ENCODE measurements at regions not wholly inside any gene's neighbourhood (a gene's known extent, or its start where the extent isn't known, plus 50 kb on each side); places are given as distances from the start of the nearest gene placed in this dataset.
"Not testable (repeated sequence)": the region's sequence is repeated elsewhere in the genome, so short reads cannot be mapped to it uniquely, and the experiment has no call there.

GRCh38 chr13:22777207-22777606, 403.6 kb upstream of the SGCG start:
- no peak for DNase-seq

- no peak for DNase-seq
Measured at GRCh38 chr13:22789027-22789593, 391.7 kb upstream of the SGCG start.

- no peak for DNase-seq
Measured at GRCh38 chr13:22789916-22790315, 390.9 kb upstream of the SGCG start.

- peak; percentile 23 for DNase-seq
Measured at GRCh38 chr13:22793598-22794134, 387.1 kb upstream of the SGCG start.

GRCh38 chr13:22800526-22801401, 380.0 kb upstream of the SGCG start:
- no peak for DNase-seq

GRCh38 chr13:22801402-22802003, 379.3 kb upstream of the SGCG start:
- DNase-seq: peak; percentile 6

- DNase-seq: no peak
Measured at GRCh38 chr13:22812793-22813192, 368.0 kb upstream of the SGCG start.

- DNase-seq: not testable (repeated sequence)
Measured at GRCh38 chr13:22813531-22814377, 367.0 kb upstream of the SGCG start.

GRCh38 chr13:22814433-22814832, 366.3 kb upstream of the SGCG start:
- DNase-seq: not testable (repeated sequence)

- DNase-seq: no peak
Measured at GRCh38 chr13:22821589-22821988, 359.2 kb upstream of the SGCG start.

GRCh38 chr13:22825186-22825585, 355.6 kb upstream of the SGCG start:
- no peak for DNase-seq

- peak; percentile 36 for DNase-seq
Measured at GRCh38 chr13:22828081-22828480, 352.7 kb upstream of the SGCG start.

GRCh38 chr13:22836475-22836874, 344.3 kb upstream of the SGCG start:
- DNase-seq: no peak

GRCh38 chr13:22837980-22838647, 342.7 kb upstream of the SGCG start:
- DNase-seq: no peak

GRCh38 chr13:22839603-22840530, 340.9 kb upstream of the SGCG start:
- no peak for DNase-seq

- no peak for DNase-seq
Measured at GRCh38 chr13:22846551-22846950, 334.2 kb upstream of the SGCG start.

GRCh38 chr13:22848539-22849052, 332.2 kb upstream of the SGCG start:
- DNase-seq: no peak

- DNase-seq: no peak
Measured at GRCh38 chr13:22855926-22856325, 324.9 kb upstream of the SGCG start.

GRCh38 chr13:22858980-22859379, 321.8 kb upstream of the SGCG start:
- DNase-seq: not testable (repeated sequence)

GRCh38 chr13:22859411-22859810, 321.4 kb upstream of the SGCG start:
- DNase-seq: not testable (repeated sequence)
